GM04503 (cell line): ENCODE measurements at regions not wholly inside any gene's neighbourhood (a gene's known extent, or its start where the extent isn't known, plus 50 kb on each side); places are given as distances from the start of the nearest gene placed in this dataset.
"Not testable (repeated sequence)": the region's sequence is repeated elsewhere in the genome, so short reads cannot be mapped to it uniquely, and the experiment has no call there.

Experiments
- DNase-seq: peaks from one replicate; pipeline ENCODE4 v3.0.0-alpha.2; 2012; ENCODE audit warnings: low read depth

DNA sequence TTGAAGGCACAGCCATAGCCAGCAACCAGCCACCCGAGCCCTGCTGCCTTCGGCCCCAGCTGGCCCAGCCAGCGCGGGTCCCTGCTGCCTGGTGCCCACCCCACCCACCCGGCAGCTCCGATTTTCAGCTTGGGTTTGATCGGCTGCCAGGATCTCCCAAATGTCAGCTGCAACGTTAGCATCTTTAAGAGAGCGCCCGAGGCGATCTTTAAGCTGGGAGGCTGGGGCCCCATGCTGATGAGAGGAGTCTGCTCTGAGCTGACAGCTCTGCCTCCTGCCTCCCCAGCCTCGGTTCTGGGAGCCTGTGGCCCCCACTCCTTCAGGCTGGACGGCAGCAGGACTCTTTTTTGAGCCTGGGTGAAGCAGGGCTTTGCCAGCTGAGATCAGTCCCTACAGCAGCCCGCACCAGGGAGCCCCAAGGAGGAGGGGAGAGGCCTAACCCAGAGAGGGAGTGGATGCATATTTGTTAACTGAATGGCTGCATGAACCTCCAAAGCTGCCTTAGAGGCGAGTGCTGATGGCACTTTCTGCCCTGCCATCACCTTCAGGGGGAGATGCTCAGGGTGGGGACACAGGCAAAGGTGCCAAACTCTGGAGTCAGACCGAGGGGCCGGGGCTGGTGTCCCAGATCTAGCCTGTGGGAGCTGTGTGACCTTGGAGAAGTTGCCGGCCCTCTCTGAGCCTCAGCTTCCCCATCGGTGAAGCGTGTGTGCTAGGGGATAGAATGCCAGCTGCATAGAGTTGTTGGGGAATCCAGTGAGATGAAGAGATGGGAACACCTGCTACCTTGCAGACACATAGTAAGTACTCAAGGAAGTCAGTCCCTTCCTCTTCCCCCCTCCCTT is 165.5 kb downstream of the C9orf50 start:
- DNase-seq, result no peak

DNA sequence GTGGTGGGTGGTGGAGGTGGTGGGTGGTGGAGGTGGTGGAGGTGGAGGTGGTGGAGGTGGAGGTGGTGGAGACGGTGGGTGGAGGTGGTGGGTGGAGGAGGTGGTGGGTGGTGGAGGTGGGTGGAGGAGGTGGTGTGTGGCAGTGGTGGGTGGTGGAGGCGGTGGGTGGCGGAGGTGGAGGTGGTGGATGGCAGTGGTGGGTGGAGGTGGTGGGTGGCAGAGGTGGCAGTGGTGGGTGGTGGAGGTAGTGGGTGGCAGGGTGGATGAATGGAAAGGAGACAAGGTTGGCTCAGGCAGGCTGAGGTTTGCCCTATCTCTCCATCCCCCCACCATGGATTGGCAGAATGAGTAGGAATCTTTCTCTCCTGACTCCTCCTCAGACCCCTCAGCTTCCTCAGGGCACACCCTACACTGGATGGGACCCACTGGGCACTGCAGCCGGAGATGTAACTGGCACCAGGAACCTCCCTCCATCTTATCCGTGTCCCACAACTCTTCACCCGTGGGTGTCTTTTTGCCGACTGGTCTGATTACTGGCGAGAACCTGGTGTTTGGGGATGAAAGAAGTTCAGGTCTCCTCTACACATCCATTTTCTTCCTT is 166.3 kb downstream of the C9orf50 start:
- no peak for DNase-seq

DNA sequence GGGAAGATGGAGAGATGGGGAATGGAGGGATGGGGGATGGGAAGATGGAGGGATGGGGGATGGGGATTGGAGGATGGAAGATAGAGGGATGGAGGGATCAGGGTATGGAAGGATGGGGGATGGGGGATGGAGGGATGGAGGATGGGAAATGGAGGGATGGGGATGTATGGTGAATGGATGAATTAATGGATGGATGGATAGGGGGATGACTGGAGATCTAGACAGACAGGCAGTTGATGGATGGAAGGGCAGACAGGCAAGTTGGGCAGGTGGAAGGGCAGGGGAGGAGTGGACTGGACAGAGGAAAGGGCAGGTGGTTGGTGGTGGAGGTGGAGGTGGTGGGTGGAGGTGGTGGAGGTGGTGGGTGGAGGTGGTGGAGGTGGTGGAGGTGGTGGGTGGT is 167.2 kb downstream of the C9orf50 start:
- no peak for DNase-seq

GRCh38 chr9:129451669-129452068 is 169.2 kb downstream of the C9orf50 start:
- DNase-seq, result no peak

DNA sequence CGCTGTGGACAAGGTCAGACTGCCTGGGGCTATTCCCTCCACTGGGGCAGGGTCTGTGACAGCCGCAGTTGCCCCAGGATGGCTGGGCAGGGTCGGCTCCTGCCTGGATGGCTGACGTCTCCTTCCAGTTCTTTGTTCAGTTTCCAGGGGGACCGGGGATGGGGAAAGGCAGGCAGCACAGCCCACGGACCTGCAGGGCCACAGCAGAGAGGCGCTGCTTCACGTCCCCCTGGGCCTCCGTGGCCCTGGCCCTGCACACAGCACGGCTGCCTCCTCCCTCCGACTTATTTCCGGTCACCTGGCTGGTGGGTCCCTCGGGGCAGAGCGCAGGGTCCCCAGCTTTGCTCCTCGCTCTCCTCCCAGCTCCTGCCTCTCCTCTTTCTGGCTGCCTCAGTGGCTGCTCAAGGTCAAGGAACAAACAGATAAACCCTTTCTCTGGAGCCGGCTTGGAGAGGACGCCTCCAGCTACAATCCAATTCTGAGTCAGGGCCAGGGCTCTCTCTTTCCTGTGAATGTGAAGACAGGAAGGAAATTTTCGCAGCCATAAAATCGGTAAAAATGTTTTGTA is 169.7 kb downstream of the C9orf50 start:
- no peak for DNase-seq

DNA sequence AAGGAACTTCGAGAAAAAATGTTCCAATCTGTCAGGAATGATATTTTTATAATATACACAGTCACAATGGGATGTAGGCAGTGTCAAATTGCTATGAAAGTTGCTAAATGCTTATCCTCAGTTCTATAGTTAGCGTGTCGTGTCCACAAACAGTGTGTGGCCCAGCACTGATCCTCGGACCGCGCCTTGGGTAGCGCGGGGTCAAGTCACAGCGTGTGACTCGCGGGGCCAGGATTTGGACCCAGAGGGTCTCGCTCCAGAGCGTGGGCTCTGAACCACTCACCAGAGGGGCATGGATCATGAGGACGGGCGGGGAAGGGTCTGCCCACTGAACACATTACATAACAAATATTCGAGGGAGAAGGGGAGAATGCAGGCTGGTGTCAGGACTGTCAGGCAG is 171.8 kb downstream of the C9orf50 start:
- DNase-seq, result no peak

- no peak for DNase-seq
Observed at GRCh38 chr9:129446828-129447550, 173.9 kb downstream of the C9orf50 start.

DNA sequence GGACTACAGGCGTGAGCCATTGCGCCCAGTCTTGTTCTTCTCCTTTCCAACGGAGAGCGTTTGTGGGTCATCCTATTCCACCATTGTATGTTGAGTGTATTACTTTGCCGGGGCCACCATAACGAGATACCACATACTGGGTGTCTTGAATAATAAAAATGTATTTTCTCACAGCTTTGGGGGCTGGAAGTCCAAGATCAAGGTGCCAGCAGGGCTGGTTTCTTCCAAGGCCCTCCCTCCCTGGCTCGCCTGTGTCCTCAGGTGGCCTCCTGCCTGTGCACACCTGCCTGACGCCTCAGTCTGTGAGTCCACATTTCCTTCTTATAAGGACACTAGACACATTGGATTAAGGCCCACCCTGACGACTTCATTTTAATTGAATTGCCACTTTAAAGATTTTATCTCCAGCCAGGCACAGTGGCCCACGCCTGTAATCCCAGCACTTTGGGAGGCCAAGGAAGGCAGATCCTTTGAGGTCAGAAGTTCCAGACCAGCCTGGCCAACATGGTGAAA is 175.1 kb downstream of the C9orf50 start:
- no peak for DNase-seq

- DNase-seq, result not testable (repeated sequence)
Observed at GRCh38 chr9:129443515-129444164, 177.3 kb downstream of the C9orf50 start.

GRCh38 chr9:129442803-129443511 is 177.9 kb downstream of the C9orf50 start:
- no peak for DNase-seq

DNA sequence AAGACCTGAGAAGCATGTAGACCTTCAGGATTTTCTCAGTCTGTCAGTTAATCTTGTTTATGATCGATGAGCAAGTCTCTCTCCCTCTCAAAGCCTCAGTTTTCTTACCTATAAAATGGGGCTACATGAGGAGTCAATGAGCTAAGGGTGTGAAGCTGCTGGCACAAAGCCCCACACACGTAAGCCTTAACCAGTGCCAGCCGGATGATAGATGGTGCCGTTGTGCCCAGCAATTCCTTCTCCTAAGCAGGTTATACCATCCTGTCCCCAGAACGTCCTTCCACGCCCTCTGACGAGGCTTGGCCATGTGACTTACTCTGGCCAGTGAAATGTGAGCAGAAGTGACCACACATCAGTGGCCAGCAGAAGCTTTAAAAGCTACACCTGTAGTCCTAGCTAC is 179.0 kb downstream of the C9orf50 start:
- no peak for DNase-seq

GRCh38 chr9:129440435-129441186 is 180.3 kb downstream of the C9orf50 start:
- no peak for DNase-seq

DNA sequence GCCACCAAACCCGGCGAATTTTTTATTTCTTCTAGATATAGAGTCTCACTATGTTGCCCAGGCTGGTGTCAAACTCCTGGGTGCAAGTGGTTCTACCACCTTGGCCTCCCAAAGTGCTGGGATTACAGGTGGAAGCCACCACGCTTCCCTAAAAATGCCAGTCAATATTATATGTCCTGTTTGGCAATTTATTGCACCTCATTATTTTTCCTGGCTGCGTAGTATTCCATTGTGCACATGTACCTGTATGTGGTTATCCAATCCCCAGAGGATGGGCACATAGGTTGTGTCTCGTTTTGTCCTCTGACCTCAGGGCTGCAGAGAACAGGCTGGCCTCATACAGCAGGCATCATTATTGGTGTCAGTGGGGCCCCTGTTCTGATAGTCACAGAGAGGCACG is 181.7 kb downstream of the C9orf50 start:
- no peak for DNase-seq

DNA sequence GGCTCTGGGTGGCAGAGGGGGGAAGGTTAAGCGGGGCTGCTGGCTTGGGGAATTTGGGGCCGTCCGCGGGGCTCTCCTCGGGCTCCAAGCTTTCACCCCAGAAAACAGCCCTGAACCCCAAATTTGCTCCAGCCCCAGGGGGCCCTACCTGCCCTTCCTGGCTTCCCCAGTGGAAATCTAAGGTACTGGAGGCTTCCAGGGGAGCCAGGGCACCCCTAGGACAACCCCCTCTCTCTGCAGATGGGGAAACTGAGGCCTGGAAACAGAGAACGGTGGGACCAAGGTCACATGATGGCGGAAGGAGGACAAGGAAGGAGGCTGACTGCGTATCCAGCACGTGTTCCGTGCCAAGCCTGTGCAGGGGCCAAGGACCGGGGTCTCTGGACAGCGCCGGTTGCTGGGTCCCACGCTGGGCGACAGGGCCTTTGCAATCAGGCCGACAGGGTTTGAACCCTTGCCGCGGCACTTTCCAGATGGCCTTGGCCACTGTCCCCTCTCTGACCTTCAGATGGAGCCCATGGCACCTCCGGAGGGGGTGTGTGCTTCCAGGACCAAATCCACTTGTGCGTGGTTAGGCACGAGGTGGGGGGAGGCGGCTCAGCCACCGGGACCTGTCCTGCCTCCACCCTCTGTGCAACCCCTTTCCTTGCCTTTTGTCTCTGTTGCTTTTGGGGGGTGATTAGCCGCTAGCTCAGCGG is 183.1 kb downstream of the C9orf50 start:
- no peak for DNase-seq

- DNase-seq, result no peak
Observed at GRCh38 chr9:129436751-129437625, 183.9 kb downstream of the C9orf50 start.

DNA sequence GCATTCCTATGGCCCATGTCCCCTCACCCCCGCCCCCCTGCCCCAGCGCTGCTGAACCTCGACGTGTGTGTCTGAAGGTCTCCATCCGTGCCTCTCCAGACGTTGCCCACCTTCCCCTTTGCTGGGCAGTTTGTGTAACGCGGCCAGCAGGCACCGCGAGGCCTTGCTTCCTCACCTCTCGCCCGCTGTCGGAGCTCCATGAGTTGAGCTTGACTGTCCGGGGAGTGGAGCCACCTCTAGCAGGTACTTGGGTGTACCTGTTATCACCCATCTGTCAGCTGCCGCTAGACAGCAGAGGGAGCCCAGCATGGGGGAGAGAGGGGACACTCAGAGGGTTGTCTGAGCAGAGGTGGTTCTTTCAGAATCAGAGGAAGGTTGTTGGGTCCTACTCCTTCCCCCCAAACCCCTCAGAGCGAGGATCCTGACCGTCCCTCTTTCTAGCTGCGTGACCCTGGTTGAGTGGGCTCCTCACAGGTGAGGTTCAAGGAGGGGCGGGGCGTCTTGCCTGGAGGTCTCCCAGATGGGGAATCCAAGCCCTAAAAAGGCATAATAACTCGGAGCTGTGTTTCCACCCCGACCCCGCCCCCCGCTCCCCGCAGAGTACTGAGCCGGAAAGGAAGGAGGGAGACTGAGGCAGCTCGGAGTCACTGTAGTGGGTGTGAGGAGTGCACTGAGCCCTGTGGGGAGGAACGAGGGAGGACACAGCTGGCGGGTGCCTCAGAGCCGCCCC is 184.7 kb downstream of the C9orf50 start:
- no peak for DNase-seq

DNA sequence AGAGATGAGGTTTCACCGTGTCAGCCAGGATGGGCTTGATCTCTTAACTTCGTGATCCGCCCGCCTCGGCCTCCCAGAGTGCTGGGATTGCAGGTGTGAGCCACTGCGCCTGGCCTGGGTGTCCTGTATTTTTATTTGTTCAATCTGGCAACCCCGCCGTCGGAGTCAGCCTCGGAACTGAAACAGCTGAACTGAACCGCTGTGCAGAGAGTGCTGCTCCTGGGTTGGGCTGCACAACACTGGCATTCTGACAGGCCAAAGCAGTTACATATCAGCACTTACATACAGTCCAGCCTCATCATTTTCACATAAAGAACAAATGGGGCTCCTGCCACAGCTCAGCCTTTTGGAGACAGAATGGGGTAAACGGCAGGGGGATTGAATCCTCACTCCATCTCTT is 185.6 kb downstream of the C9orf50 start:
- no peak for DNase-seq

- no peak for DNase-seq
Observed at GRCh38 chr9:129434187-129434586, 186.7 kb downstream of the C9orf50 start.
